Naive thymus-derived CD4-positive, alpha-beta T cell (primary cell): ENCODE measurements at regions not wholly inside any gene's neighbourhood (a gene's known extent, or its start where the extent isn't known, plus 50 kb on each side); places are given as distances from the start of the nearest gene placed in this dataset.

ENCODE experiments used
- ATAC-seq: fragments of 150-1000 bp; cut with Tn5 transposase; 2 replicates; pipeline ENCODE4 v1.10.0; 2021; ENCODE audit warnings: mild to moderate bottlenecking, moderate library complexity
- CTCF ChIA-PET: fragments of 350-600 bp; sonication (Branson Sonifier 250); formaldehyde crosslinking; loops from one replicate; lab custom pipeline; 2021; ENCODE audit warnings: antibody characterized with exemption; lab: Charles Lee
- POLR2A ChIA-PET: fragments of 350-600 bp; sonication (Branson Sonifier 250); formaldehyde crosslinking; loops from one replicate; lab custom pipeline; 2021; ENCODE audit warnings: antibody characterized with exemption, inconsistent platforms; lab: Charles Lee
- DNase-seq, 9 donors: peaks; one replicate each; pipeline versions ENCODE4 v3.0.0 to v3.0.0-alpha.2; 2020 to 2022; ENCODE audit warnings: mixed read lengths in 1 of 9
- H3K27ac ChIP-seq: one replicate; pipeline ENCODE4 v1.7.0; 2013; ENCODE audit warnings: mild to moderate bottlenecking, low read depth, low read length, moderate library complexity
- H3K27me3 ChIP-seq, 2 donors: one replicate each; pipeline ENCODE4 v1.7.0; 2013; ENCODE audit warnings: low read length in 2 of 2, mild to moderate bottlenecking in 2 of 2, moderate library complexity in 2 of 2; ENCODE audit not compliant: control insufficient read depth in 2 of 2, insufficient read depth in 2 of 2
- H3K36me3 ChIP-seq, 3 experiments: 1 replicate in 2 of 3; 2 replicates in 1 of 3; pipeline ENCODE4 v1.7.0; 2013; ENCODE audit warnings: low read length in 3 of 3, mild to moderate bottlenecking in 3 of 3, moderate library complexity in 1 of 3; ENCODE audit not compliant: insufficient read depth in 3 of 3, control insufficient read depth in 2 of 3
- H3K4me1 ChIP-seq, 2 donors: one replicate each; pipeline ENCODE4 v1.7.0; 2013; ENCODE audit warnings: low read length in 2 of 2, mild to moderate bottlenecking in 2 of 2, moderate library complexity in 1 of 2; ENCODE audit not compliant: control insufficient read depth in 2 of 2, insufficient read depth in 2 of 2
- H3K4me3 ChIP-seq: 2 replicates; pipeline ENCODE4 v1.7.0; 2013; ENCODE audit warnings: mild to moderate bottlenecking, low read length
- H3K9me3 ChIP-seq, 3 experiments: 1 replicate in 2 of 3; 2 replicates in 1 of 3; pipeline ENCODE4 v1.7.0; 2013; ENCODE audit warnings: low read length in 3 of 3; ENCODE audit not compliant: control insufficient read depth in 2 of 3
- H3K27ac Mint-ChIP-seq, 9 donors: one replicate each; pipeline ENCODE4 v1.8.0; 2020 to 2022; ENCODE audit warnings: mixed read lengths in 9 of 9, mild to moderate bottlenecking in 8 of 9, moderate library complexity in 5 of 9, inconsistent platforms in 2 of 9
- H3K27me3 Mint-ChIP-seq, 5 donors: one replicate each; pipeline ENCODE4 v1.8.0; 2021 to 2022; ENCODE audit warnings: mixed read lengths in 5 of 5, mild to moderate bottlenecking in 1 of 5
- H3K36me3 Mint-ChIP-seq, 5 donors: one replicate each; pipeline ENCODE4 v1.8.0; 2020 to 2022; ENCODE audit warnings: mixed read lengths in 5 of 5, mild to moderate bottlenecking in 3 of 5, inconsistent platforms in 1 of 5
- H3K4me1 Mint-ChIP-seq, 7 donors: one replicate each; pipeline ENCODE4 v1.8.0; 2020 to 2022; ENCODE audit warnings: mixed read lengths in 7 of 7, mild to moderate bottlenecking in 3 of 7, inconsistent platforms in 1 of 7
- H3K4me3 Mint-ChIP-seq, 10 donors: one replicate each; pipeline ENCODE4 v1.8.0; 2020 to 2022; ENCODE audit warnings: mild to moderate bottlenecking in 10 of 10, mixed read lengths in 10 of 10, moderate library complexity in 6 of 10, inconsistent platforms in 2 of 10
- H3K9me3 Mint-ChIP-seq, 11 donors: one replicate each; pipeline ENCODE4 v1.8.0; 2020 to 2022; ENCODE audit warnings: mixed read lengths in 11 of 11, mild to moderate bottlenecking in 4 of 11, inconsistent platforms in 1 of 11, moderate library complexity in 1 of 11
- intact Hi-C, 2 donors: fragments of 100-400 bp; cut with micrococcal nuclease; formaldehyde crosslinking; loops; one replicate each; pipeline ENCODE4 v1.15.1; 2023

DNA sequence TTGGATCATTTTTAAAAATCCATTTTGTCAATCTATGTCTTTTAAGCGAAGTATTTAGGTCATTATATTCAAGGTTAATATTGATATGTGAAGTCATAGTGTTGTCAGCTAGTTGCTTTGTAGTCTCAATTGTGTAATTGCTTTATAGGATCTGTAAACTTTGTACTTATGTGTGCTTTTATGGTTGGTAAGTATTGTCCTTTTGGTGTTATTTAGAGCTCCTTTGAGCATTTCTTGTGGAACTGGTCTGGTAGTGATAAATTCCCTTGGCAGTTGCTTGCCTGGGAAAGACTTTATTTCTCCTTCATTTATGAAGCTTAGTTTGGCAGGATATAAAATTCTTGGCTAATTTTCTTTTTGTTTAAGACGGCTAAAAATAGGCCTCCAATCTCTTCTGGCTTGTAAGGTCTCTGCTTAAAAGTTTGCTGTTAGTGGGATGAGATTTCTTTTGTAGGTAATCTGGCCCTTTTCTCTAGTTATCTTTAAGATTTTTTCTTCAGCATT lies 368.8 kb downstream of the SPRY2 start:
- H3K4me1 Mint-ChIP-seq, result no peaks in the 10 kb centered on the region
- DNase-seq, result no peak
- ATAC-seq, result no peak

DNA sequence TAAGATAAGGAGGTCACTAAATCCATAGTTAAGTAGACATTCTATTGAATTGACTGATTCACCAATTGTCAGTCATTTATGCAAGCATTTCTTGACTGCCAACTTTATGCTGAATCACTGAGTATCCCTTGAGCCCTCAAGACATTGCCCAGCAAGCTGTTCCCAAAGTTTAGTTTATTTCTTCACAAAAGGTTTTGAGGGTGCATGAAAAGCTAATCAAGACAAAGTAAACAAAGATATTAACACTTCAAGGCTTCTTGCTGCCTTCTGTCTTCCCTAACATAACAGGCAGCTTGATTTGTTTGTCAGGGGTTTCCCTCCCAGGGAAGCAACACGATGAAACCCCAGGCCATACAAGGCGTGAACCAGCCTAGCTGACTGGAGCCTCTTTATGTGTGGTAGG lies 374.4 kb downstream of the SPRY2 start:
- POLR2A ChIA-PET, result no interaction called here
- intact Hi-C loops, result no loop called here
- no peaks in the 10 kb centered on the region for H3K27me3 ChIP-seq
- no peak overlapping the region for H3K4me3 ChIP-seq
- H3K9me3 ChIP-seq, result no peaks in the 10 kb centered on the region
- H3K9me3 Mint-ChIP-seq, result peaks cover 1 to 26% (median 11%) of the 10 kb centered on the region in 11 donors
- no peak for ATAC-seq
- no peaks in the 10 kb centered on the region for H3K4me1 ChIP-seq
- no peak overlapping the region for H3K27ac Mint-ChIP-seq
- CTCF ChIA-PET, result no interaction called here
- H3K36me3 Mint-ChIP-seq, result no peaks in the 10 kb centered on the region
- no peak overlapping the region for H3K4me3 Mint-ChIP-seq
- H3K36me3 ChIP-seq, result no peaks in the 10 kb centered on the region
- no peaks in the 10 kb centered on the region for H3K4me1 Mint-ChIP-seq
- H3K27ac ChIP-seq, result no peak overlapping the region
- DNase-seq, result no peak
- H3K27me3 Mint-ChIP-seq, result no peaks in the 10 kb centered on the region

More for the DNA sequence above, 368.8 kb downstream of the SPRY2 start:
- Histone ChIP-seq H3K27me3 (no peaks in the 10 kb centered on the region), H3K4me3 (no peak overlapping the region), H3K36me3 (no peaks in the 10 kb centered on the region), H3K9me3 (no peaks in the 10 kb centered on the region), H3K27ac (no peak overlapping the region), H3K4me1 (no peaks in the 10 kb centered on the region)
- Mint-ChIP-seq H3K27me3 (no peaks in the 10 kb centered on the region), H3K4me3 (no peak overlapping the region), H3K27ac (no peak overlapping the region), H3K36me3 (no peaks in the 10 kb centered on the region), H3K9me3 (peaks cover 0 to 29% (median 8%) of the 10 kb centered on the region in 11 donors)
- CTCF ChIA-PET, result no interaction called here
- intact Hi-C loops, result no loop called here
- POLR2A ChIA-PET, result no interaction called here

DNA sequence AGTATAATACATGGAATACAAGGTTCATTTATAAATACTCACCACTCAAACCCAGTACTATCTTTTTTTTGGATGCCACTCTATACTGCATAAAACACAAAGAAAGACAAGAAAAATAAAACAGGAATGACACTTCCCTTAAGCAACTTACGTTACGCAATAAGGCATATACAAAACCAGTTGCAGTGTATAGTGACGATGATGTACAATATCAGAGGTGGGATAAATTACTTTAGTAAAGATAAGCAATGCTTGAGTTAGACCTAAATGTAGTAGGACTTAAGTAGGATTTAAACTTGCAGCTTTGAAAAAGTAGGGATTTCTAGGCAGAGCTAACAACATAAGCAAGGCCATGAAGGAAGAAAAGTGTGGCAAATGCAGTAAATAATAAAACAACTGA lies 374.9 kb downstream of the SPRY2 start:
- no peaks in the 10 kb centered on the region for H3K36me3 Mint-ChIP-seq
- Histone ChIP-seq H3K9me3 (no peaks in the 10 kb centered on the region), H3K27ac (no peak overlapping the region), H3K4me1 (no peaks in the 10 kb centered on the region), H3K36me3 (no peaks in the 10 kb centered on the region), H3K27me3 (no peaks in the 10 kb centered on the region), H3K4me3 (no peak overlapping the region)
- no peak overlapping the region for H3K4me3 Mint-ChIP-seq
- H3K9me3 Mint-ChIP-seq, result peaks cover under 1 to 22% (median 11%) of the 10 kb centered on the region in 11 donors
- intact Hi-C loops, result no loop called here
- no peaks in the 10 kb centered on the region for H3K4me1 Mint-ChIP-seq
- no peaks in the 10 kb centered on the region for H3K27me3 Mint-ChIP-seq
- POLR2A ChIA-PET, result no interaction called here
- DNase-seq (no peak), ATAC-seq (no peak)
- CTCF ChIA-PET, result no interaction called here
- no peak overlapping the region for H3K27ac Mint-ChIP-seq

DNA sequence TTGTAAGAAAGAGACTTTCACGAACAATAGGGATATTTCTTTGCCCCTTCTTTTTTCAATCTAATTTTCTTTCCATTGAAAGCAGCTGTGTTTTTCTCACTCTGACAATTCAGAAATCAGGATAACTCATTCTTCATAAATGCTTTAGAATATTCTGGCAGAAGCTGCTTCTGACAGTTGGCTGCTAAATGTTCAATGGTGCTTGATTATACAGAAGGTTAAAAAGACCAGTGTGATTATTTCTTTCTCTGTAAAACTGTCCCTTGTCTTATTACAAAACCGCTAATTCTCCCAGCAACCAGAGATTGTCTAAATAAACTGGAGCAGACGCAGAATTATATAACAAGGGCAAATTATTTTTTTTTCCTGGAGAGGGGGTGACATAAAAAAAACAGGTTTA lies 394.4 kb downstream of the SPRY2 start:
- no peak for DNase-seq
- CTCF ChIA-PET, result no interaction called here
- H3K27ac ChIP-seq, result no peak overlapping the region

DNA sequence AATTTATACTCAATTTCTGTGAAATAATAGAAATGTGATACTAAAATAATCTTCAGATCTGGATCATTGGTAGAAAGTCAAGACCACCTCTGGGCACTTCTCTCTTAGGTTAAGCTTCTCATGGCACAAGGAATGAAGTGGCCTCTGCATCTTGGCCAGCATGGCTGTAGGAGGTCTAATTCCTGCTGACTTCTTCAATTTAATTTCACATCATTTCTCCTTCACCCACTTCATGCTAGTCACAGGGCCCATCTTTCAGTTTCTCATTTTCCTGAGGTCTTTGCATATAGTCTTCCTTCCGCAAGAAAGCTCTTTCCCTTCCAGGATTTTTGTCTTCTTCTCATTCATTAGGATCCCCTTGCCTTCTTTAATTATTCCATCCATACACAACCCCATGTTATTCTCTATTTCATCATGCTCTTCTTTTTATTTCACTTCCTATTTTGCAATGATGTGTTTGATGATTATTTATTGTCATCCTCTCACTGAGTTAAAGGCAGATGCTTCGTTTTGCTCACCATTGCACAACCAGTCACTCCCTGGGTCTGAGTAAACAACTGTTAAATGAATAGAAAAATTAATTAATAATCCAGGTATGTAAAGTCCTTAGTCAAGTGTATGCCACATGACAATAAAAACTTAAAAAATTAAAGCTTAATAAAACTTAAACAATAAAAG lies 397.4 kb downstream of the SPRY2 start:
- H3K9me3 Mint-ChIP-seq, result peaks cover 0 to 5% (median 1%) of the 10 kb centered on the region in 11 donors
- H3K36me3 ChIP-seq, result no peaks in the 10 kb centered on the region
- H3K36me3 Mint-ChIP-seq, result no peaks in the 10 kb centered on the region
- no peak for DNase-seq
- intact Hi-C loops, result no loop called here
- POLR2A ChIA-PET, result no interaction called here
- no peak overlapping the region for H3K4me3 ChIP-seq
- no peaks in the 10 kb centered on the region for H3K27me3 Mint-ChIP-seq
- ATAC-seq, result no peak
- H3K9me3 ChIP-seq, result no peaks in the 10 kb centered on the region
- no peaks in the 10 kb centered on the region for H3K27me3 ChIP-seq
- CTCF ChIA-PET, result no interaction called here
- H3K4me3 Mint-ChIP-seq, result no peak overlapping the region
- H3K27ac ChIP-seq, result no peak overlapping the region
- no peaks in the 10 kb centered on the region for H3K4me1 ChIP-seq
- peaks cover 0 to 2% (median 0%) of the 10 kb centered on the region in 7 donors for H3K4me1 Mint-ChIP-seq
- H3K27ac Mint-ChIP-seq, result no peak overlapping the region

More for the DNA sequence above, 394.4 kb downstream of the SPRY2 start:
- intact Hi-C loops, result no loop called here
- no peaks in the 10 kb centered on the region for H3K4me1 ChIP-seq
- H3K27ac Mint-ChIP-seq, result no peak overlapping the region
- H3K36me3 Mint-ChIP-seq, result no peaks in the 10 kb centered on the region
- peaks cover 0 to 8% (median 2%) of the 10 kb centered on the region in 11 donors for H3K9me3 Mint-ChIP-seq
- no peaks in the 10 kb centered on the region for H3K36me3 ChIP-seq
- H3K4me3 Mint-ChIP-seq, result no peak overlapping the region
- H3K27me3 Mint-ChIP-seq, result no peaks in the 10 kb centered on the region
- H3K4me1 Mint-ChIP-seq, result peaks cover 0 to 2% (median 0%) of the 10 kb centered on the region in 7 donors
- no peaks in the 10 kb centered on the region for H3K27me3 ChIP-seq
- no peaks in the 10 kb centered on the region for H3K9me3 ChIP-seq
- POLR2A ChIA-PET, result no interaction called here
- no peak for ATAC-seq
- H3K4me3 ChIP-seq, result no peak overlapping the region

DNA sequence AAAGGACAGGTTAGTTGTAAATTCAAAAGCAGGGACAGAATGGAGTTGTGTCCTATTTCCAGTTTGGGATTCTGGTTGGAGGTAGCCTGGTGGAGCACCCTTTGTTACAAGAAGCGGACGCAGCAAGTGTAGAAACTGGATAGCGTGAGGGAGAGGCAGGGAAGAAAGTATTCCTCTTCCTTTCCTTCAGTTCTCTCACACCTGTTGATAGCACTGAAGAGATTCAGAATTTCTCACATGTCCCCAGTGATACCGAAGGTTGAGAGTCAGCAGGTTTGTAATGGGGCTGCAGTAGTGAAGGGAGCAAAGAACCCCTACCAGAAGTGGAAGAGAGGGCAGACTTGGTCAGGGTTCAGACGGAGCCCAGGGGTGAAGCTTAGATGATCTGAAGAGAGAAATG lies 399.2 kb downstream of the SPRY2 start:
- ChIA-PET CTCF (no interaction called here), POLR2A (no interaction called here)
- Mint-ChIP-seq H3K4me3 (no peak overlapping the region), H3K36me3 (no peaks in the 10 kb centered on the region), H3K4me1 (peaks cover 0 to 2% (median 0%) of the 10 kb centered on the region in 7 donors), H3K27me3 (no peaks in the 10 kb centered on the region), H3K9me3 (peaks cover 0 to 5% (median 1%) of the 10 kb centered on the region in 11 donors), H3K27ac (no peak overlapping the region)
- Histone ChIP-seq H3K9me3 (no peaks in the 10 kb centered on the region), H3K4me1 (no peaks in the 10 kb centered on the region), H3K27ac (no peak overlapping the region), H3K4me3 (no peak overlapping the region), H3K36me3 (no peaks in the 10 kb centered on the region), H3K27me3 (no peaks in the 10 kb centered on the region)
- no peak for ATAC-seq
- intact Hi-C loops, result no loop called here
- DNase-seq, result no peak

DNA sequence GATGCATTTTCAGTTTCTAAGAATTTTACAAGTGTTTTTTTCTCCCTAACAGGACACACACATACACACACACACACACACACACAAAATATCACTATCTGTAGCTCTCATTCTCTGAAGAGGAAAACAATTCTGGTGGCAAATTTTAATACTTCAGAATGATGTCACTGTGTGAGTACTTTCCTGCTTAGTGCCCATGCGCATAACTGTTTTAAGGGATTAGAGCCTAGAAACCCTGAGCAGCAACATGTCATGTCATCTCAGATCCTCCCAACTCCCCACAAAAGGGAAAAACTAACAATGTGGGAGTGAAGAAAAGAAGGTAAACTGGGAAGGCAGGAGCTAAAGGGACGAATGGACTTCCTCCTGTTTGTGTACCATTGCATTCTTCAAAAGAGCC lies 401.2 kb downstream of the SPRY2 start:
- H3K27ac ChIP-seq, result no peak overlapping the region
- H3K27me3 ChIP-seq, result no peaks in the 10 kb centered on the region
- Mint-ChIP-seq H3K9me3 (peaks cover 0 to 5% (median 0%) of the 10 kb centered on the region in 11 donors), H3K27ac (no peak overlapping the region), H3K4me1 (peaks cover 0 to 2% (median 0%) of the 10 kb centered on the region in 7 donors), H3K27me3 (no peaks in the 10 kb centered on the region), H3K4me3 (no peak overlapping the region), H3K36me3 (no peaks in the 10 kb centered on the region)
- ChIA-PET CTCF (no interaction called here), POLR2A (no interaction called here)
- H3K4me1 ChIP-seq, result no peaks in the 10 kb centered on the region
- no peaks in the 10 kb centered on the region for H3K9me3 ChIP-seq
- DNase-seq (no peak), ATAC-seq (no peak)
- no peak overlapping the region for H3K4me3 ChIP-seq
- intact Hi-C loops, result no loop called here
- no peaks in the 10 kb centered on the region for H3K36me3 ChIP-seq
